B cell (primary cell): ENCODE measurements at regions not wholly inside any gene's neighbourhood (a gene's known extent, or its start where the extent isn't known, plus 50 kb on each side); places are given as distances from the start of the nearest gene placed in this dataset.

Experiments used
- ATAC-seq: fragments of 200-7000 bp; cut with Tn5 transposase; one replicate; pipeline ENCODE4 v1.10.0; 2021; ENCODE audit warnings: low read depth, mild to moderate bottlenecking, moderate number of reproducible peaks, moderate library complexity
- CTCF ChIA-PET: fragments of 350-600 bp; sonication (Branson Sonifier 250); formaldehyde crosslinking; loops from one replicate; lab custom pipeline; 2021; ENCODE audit warnings: antibody characterized with exemption, inconsistent platforms; lab: Charles Lee
- POLR2A ChIA-PET: fragments of 350-600 bp; sonication (Branson Sonifier 250); formaldehyde crosslinking; loops from one replicate; lab custom pipeline; 2021; ENCODE audit warnings: antibody characterized with exemption; lab: Charles Lee
- DNase-seq: peaks from one replicate; pipeline ENCODE4 v3.0.0; 2013
- H2AFZ ChIP-seq: 2 replicates; pipeline ENCODE4 v1.6.1; 2012; ENCODE audit warnings: mild to moderate bottlenecking, low read depth, low read length; ENCODE audit not compliant: insufficient read depth, poor library complexity, severe bottlenecking
- H3K27ac ChIP-seq, 2 donors: 1 replicate in 1 of 2; 2 replicates in 1 of 2; pipeline ENCODE4 v1.5.1; 2012 to 2013; ENCODE audit warnings: low read length in 2 of 2, mild to moderate bottlenecking in 2 of 2, moderate library complexity in 1 of 2
- H3K27me3 ChIP-seq, 4 experiments: fragments of 200-600 bp in 1 of 4; sonication (generic) in 1 of 4; replicated peaks in 1 of 4; 1 replicate in 2 of 4; 2 replicates in 2 of 4; pipeline versions ENCODE4 v1.6.1 to v1.7.0; 2013 to 2016; ENCODE audit warnings: low read length in 3 of 4, mild to moderate bottlenecking in 2 of 4, mixed read lengths in 1 of 4, moderate library complexity in 1 of 4; ENCODE audit not compliant: insufficient read depth in 4 of 4, control insufficient read depth in 3 of 4; ENCODE audit errors: control extremely low read depth in 1 of 4
- H3K36me3 ChIP-seq, 2 experiments: replicated peaks in 1 of 2; 1 replicate in 1 of 2; 2 replicates in 1 of 2; pipeline versions ENCODE4 v1.6.1 to v1.7.1; 2013; ENCODE audit warnings: low read length in 1 of 2; ENCODE audit not compliant: insufficient read depth in 2 of 2, control insufficient read depth in 1 of 2; ENCODE audit errors: control extremely low read depth in 1 of 2, extremely low read depth in 1 of 2
- H3K4me1 ChIP-seq, 2 donors: fragments of 200-600 bp in 1 of 2; sonication (generic) in 1 of 2; 1 replicate in 1 of 2; 2 replicates in 1 of 2; pipeline versions ENCODE4 v1.5.1 to v1.6.1; 2013 to 2017; ENCODE audit warnings: low read length in 2 of 2; ENCODE audit not compliant: control insufficient read depth in 2 of 2, insufficient read depth in 2 of 2
- H3K4me2 ChIP-seq: replicated peaks from 2 replicates; pipeline ENCODE3; 2012; ENCODE audit warnings: mild to moderate bottlenecking, low read depth, low read length; ENCODE audit not compliant: poor library complexity, severe bottlenecking
- H3K4me3 ChIP-seq, 5 experiments: fragments of 200-600 bp in 1 of 5; sonication (generic) in 1 of 5; 1 replicate in 3 of 5; 2 replicates in 2 of 5; pipeline versions ENCODE4 v1.5.1 to v1.7.0; 2011 to 2016; ENCODE audit warnings: low read length in 4 of 5, mild to moderate bottlenecking in 4 of 5, low read depth in 2 of 5, control low read depth in 1 of 5, moderate library complexity in 1 of 5; ENCODE audit not compliant: insufficient read depth in 1 of 5; ENCODE audit errors: control extremely low read depth in 1 of 5, extremely low read depth in 1 of 5
- H3K79me2 ChIP-seq: fragments of 200-600 bp; sonication (generic); one replicate; pipeline ENCODE4 v1.6.0; 2016; ENCODE audit warnings: low read length; ENCODE audit not compliant: control insufficient read depth, insufficient read depth
- H3K9ac ChIP-seq: fragments of 200-600 bp; sonication (generic); 2 replicates; pipeline ENCODE4 v1.6.1; 2017; ENCODE audit warnings: mild to moderate bottlenecking, low read length, moderate library complexity
- H3K9me3 ChIP-seq, 3 donors: one replicate each; pipeline versions ENCODE4 v1.6.1 to v1.7.1; 2013; ENCODE audit warnings: low read length in 2 of 3; ENCODE audit not compliant: control insufficient read depth in 2 of 3, insufficient read depth in 1 of 3; ENCODE audit errors: control extremely low read depth in 1 of 3
- H4K20me1 ChIP-seq: 2 replicates; pipeline ENCODE4 v1.6.0; 2012; ENCODE audit warnings: mild to moderate bottlenecking, low read length; ENCODE audit not compliant: insufficient read depth, control insufficient read depth, poor library complexity, severe bottlenecking
- H3K27ac Mint-ChIP-seq: one replicate; pipeline ENCODE4 v1.8.0; 2021; ENCODE audit warnings: mixed read lengths
- H3K27me3 Mint-ChIP-seq: one replicate; pipeline ENCODE4 v1.8.0; 2021; ENCODE audit warnings: mixed read lengths
- H3K4me1 Mint-ChIP-seq: one replicate; pipeline ENCODE4 v1.8.0; 2021; ENCODE audit warnings: mixed read lengths
- H3K4me3 Mint-ChIP-seq: one replicate; pipeline ENCODE4 v1.8.0; 2021; ENCODE audit warnings: mixed read lengths
- H3K9me3 Mint-ChIP-seq: one replicate; pipeline ENCODE4 v1.8.0; 2022; ENCODE audit warnings: mixed read lengths; ENCODE audit not compliant: insufficient read depth
- CTCF ChIP-seq: fragments of 200-600 bp; IDR thresholded peaks from one replicate; pipeline ENCODE4 v1.8.0; 2022; ENCODE audit warnings: antibody characterized with exemption, mild to moderate bottlenecking
- EZH2 ChIP-seq: IDR thresholded peaks from 2 replicates; pipeline ENCODE4 v1.6.1; 2012; ENCODE audit warnings: borderline replicate concordance, low read depth, mild to moderate bottlenecking, moderate library complexity, low read length; ENCODE audit not compliant: insufficient read depth, poor library complexity, severe bottlenecking
- WGBS: methylation state at CpG from one replicate; pipeline ENCODE4 v1.1.5; 2013; ENCODE audit warnings: missing lambda C conversion rate; ENCODE audit not compliant: insufficient coverage; 5-methylcytosine and 5-hydroxymethylcytosine counted together
- intact Hi-C: fragments of 100-400 bp; cut with micrococcal nuclease; formaldehyde crosslinking; loops from one replicate; pipeline ENCODE4 v1.10.0; 2022

- H3K4me2 ChIP-seq = no peak overlapping the region
- no peak overlapping the region for H3K4me3 ChIP-seq
- H3K27me3 Mint-ChIP-seq = peaks cover 13% of the 10 kb centered on the region
- H3K4me1 ChIP-seq = no peaks in the 10 kb centered on the region
- intact Hi-C loops = no loop called here
- no peaks in the 10 kb centered on the region for H3K9me3 ChIP-seq
- no peak overlapping the region for H3K9ac ChIP-seq
- H3K36me3 ChIP-seq = no peaks in the 10 kb centered on the region
- H3K27ac ChIP-seq = no peak overlapping the region
- H3K9me3 Mint-ChIP-seq = no peaks in the 10 kb centered on the region
- H3K4me3 Mint-ChIP-seq = no peak overlapping the region
- TF ChIP-seq CTCF (no peak), EZH2 (no peak)
- H4K20me1 ChIP-seq = no peaks in the 10 kb centered on the region
- CTCF ChIA-PET = no interaction called here
- no peaks in the 10 kb centered on the region for H3K79me2 ChIP-seq
- DNase-seq (no peak), ATAC-seq (no peak)
- H3K27me3 ChIP-seq = no peaks in the 10 kb centered on the region
- no peaks in the 10 kb centered on the region for H3K4me1 Mint-ChIP-seq
- no peak overlapping the region for H3K27ac Mint-ChIP-seq
- POLR2A ChIA-PET = no interaction called here
- WGBS = 100% methylated on average over 1 of the region's 2 CpGs
- H2AFZ ChIP-seq = no peak overlapping the region
These were observed 210.0 kb downstream of the C16orf95 start for GRCh38 chr16:87107201-87107600.

- H3K9ac ChIP-seq = no peak overlapping the region
- no peak for DNase-seq
- H3K4me3 ChIP-seq = no peak overlapping the region
- no peak overlapping the region for H3K27ac ChIP-seq
- ATAC-seq = no peak
- H3K79me2 ChIP-seq = no peaks in the 10 kb centered on the region
- ChIA-PET POLR2A (no interaction called here), CTCF (no interaction called here)
- intact Hi-C loops = no loop called here
- H3K27me3 ChIP-seq = no peaks in the 10 kb centered on the region
- H3K4me2 ChIP-seq = no peak overlapping the region
- Mint-ChIP-seq H3K9me3 (no peaks in the 10 kb centered on the region), H3K4me3 (no peak overlapping the region), H3K27ac (no peak overlapping the region), H3K4me1 (no peaks in the 10 kb centered on the region), H3K27me3 (peaks cover 13% of the 10 kb centered on the region)
- H3K9me3 ChIP-seq = no peaks in the 10 kb centered on the region
- TF ChIP-seq CTCF (no peak), EZH2 (no peak)
- no peaks in the 10 kb centered on the region for H3K4me1 ChIP-seq
- no peak overlapping the region for H2AFZ ChIP-seq
- no peaks in the 10 kb centered on the region for H3K36me3 ChIP-seq
- WGBS = 67% methylated on average over 1 of the region's 4 CpGs
- no peaks in the 10 kb centered on the region for H4K20me1 ChIP-seq
These were observed 208.9 kb downstream of the C16orf95 start for GRCh38 chr16:87108278-87108677.
